ENCODE measurements at regions not wholly inside any gene's neighbourhood (a gene's known extent, or its start where the extent isn't known, plus 50 kb on each side); places are given as distances from the start of the nearest gene placed in this dataset.

- no peak for TF ChIP-seq CTCF (IDR thresholded peaks at IDR 0.05; ENCODE audit: low read depth, low read length, poor library complexity, severe bottlenecking)
- no peak for TF ChIP-seq EZH2phosphoT487 (IDR thresholded peaks at IDR 0.05; ENCODE audit: borderline replicate concordance, low read length)
Observed at GRCh38 chr18:38035193-38035592, 469.6 kb upstream of the CELF4 start.

All from DOHH2 (cell line).